HS-27A (cell line): ENCODE measurements at regions not wholly inside any gene's neighbourhood (a gene's known extent, or its start where the extent isn't known, plus 50 kb on each side); places are given as distances from the start of the nearest gene placed in this dataset.

ENCODE experiments used
- DNase-seq: peaks from one replicate; pipeline ENCODE4 v3.0.0-alpha.2; 2012; ENCODE audit warnings: low read depth, missing footprints

DNA sequence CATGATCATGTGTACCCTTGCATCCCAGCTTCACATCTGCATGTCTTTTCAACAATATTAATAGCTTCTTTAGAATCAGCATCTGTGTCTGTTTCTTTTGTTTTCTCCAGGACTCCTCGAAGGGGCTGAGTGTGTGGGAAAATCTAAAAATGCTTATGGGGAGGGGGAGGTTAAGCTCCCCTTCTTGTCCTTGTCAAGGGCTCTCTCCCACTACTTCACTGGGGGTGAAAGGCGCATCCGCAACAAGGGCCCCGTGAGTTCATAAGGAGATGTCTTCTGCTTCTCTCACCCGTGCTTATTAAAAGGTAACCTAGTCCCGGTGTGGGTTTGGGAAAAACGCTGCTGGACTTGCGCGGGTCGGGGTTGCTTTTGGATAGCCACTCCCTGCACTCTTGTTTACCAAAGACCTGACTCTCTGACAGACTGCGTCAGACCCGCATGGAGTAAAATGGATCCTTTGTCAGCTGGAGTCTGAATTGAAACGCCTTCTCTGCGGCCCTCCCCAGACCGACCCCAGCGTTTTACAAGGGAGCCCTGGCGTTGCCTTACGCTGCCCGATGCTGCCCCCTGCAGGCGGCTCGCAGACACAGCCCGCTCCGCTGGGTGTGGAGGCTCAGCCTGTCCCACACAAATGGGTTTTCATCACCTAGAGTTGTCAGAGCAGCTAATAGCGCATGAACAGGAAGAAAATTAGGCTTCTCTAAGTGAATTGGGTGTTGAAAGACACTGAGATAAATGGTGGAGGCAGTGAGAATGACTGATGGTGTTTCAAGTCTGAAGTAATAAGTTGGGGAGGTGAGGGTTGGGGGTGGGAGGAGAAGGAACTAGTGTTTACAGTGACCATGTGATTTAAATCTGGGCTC is 53.8 kb downstream of the IER5 start:
- no peak for DNase-seq

DNA sequence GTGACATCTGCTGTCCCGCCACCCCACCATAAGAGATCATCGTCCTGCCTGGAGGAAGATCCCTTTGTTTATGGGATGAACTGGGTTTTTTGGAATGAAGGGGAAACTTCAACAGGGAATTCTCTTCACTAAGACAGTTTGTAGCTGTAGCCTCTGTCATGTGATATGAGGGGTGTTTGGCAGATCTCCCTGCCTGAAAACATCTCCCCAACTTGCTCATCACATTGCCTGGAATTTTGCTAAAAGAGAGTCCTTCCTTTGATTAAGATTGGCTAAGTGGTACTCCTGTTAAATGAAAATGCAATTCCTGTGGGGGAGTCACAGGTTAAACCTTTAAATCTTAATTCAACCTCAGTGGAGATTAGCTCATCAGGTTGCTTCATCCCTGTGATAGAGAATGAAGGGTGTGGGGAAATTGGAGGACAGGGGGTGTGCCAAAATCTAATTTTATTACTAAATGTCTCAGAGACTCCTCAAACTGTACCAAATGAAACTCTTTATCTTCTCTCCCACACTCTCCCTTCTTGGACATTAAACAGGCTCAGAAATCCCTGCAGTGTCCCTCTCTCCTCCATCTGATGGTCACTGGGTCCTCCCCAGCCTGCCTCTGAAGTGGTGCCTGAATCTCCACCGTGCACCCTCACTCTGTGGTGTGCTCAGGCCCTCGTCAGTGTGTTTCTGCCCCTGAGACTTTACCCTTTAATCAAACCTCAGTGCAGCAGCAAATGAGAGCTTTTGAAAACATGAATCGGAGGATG is 54.8 kb downstream of the IER5 start:
- DNase-seq: no peak

DNA sequence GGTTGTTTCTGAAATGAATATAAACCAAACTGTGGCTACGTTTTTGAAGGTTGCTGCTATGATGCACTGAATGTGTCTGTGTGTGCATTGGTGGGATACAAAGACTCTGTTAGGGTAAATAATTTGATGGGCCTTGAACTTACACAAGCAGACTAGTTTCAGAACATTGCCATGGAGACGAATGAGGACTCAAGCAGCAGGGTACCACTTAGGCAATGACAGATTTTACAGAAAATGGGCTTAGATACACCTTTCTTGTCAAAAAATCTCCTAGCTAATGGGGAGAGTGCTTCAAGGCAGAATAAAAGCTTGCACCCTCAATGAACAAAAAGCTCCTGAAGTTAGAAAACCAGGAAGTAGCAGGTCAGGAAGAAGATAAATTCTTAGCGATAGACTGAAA is 55.7 kb downstream of the IER5 start:
- DNase-seq: no peak

DNA sequence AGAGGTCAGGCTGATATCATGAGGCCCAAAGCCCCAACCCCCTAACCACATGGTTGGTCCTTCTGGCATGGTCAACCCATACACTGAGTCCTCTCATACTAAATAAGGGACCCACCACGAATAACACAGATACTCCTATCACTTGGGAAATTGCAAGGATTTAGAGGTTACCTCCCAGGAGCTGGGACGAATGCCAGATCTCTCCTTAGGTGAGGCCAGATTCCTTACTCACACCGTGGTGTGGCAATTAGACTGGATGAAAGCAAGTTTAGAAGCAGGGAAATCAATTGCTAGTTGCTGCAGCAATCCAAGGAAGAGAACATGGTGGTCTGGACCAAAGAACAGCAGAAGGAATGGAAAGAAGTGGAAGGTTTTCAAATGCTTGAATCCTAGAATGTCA is 60.1 kb downstream of the IER5 start:
- DNase-seq: no peak

DNA sequence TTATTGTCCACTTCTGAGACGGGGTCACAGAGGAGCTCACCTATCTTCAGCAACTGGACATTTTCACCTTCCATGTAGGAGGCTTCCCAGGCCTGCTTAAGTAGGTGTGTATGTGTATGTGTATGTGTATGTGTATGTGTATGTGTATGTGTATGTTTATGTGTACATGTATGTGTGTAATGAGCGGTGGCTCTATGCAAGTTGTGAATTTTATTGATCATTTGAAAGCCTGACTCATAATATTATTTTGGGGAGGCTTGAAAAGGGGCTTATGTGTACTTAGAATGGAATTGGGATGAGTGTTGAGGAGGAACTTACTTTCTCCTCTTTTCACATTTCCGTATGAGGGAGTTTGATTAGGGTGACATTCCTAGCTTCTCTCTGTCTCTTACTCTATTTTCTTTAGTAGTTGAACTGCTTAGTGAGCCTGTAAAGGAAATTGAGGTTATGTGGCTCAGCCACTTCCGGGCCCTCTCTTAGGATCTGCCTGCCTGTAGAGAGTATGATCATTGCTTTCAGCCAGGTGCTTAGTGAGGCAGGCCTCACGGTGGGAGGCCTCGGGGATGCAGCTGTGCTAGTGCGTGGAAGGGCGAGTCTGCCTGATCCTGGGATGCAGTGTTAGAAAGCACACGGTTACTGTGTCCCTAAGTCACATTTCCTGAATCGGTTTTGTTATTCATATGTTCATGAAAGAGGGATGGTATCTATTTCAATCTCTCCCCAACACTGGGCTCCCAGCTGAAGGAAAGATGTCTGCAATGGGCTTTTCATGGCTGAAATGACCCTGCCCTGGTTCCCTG is 61.0 kb downstream of the IER5 start:
- no peak for DNase-seq

DNA sequence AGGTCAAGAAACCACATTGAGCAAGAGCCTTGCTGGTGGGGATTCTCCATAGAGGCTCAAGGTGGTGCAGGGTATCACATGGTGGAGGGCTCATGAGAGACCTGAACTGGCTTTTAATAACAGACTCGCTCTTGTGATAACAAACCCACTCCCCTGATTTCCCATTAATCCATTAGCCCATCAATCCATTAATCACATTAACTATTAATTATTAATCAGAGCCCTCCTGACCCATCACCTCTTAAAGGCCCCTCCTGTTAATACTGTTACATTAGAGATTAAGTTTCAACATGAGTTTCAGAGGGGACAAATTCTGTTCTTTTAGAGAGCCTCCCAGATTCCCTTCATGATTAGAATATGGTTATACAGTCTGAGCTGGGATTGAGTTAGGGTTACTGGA is 61.8 kb downstream of the IER5 start:
- no peak for DNase-seq

DNA sequence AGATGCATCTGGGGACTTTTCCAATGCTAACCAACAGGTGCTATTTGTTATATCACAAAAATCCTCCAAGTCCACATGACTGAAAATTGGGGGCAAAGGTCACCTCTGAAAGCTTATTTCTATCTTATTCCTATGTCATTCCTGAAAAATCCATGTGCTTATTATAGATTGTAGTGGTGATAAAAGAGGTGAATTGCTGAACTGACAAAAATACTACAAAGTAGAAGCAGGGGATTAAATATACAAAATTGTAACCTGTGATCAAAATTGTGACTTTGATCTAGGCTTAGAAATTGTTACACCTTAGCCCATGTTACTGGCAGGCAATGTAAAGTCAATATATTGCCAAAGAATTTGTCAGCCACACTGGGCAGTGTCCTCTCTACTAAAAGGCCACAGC is 62.3 kb downstream of the IER5 start:
- DNase-seq: no peak

DNA sequence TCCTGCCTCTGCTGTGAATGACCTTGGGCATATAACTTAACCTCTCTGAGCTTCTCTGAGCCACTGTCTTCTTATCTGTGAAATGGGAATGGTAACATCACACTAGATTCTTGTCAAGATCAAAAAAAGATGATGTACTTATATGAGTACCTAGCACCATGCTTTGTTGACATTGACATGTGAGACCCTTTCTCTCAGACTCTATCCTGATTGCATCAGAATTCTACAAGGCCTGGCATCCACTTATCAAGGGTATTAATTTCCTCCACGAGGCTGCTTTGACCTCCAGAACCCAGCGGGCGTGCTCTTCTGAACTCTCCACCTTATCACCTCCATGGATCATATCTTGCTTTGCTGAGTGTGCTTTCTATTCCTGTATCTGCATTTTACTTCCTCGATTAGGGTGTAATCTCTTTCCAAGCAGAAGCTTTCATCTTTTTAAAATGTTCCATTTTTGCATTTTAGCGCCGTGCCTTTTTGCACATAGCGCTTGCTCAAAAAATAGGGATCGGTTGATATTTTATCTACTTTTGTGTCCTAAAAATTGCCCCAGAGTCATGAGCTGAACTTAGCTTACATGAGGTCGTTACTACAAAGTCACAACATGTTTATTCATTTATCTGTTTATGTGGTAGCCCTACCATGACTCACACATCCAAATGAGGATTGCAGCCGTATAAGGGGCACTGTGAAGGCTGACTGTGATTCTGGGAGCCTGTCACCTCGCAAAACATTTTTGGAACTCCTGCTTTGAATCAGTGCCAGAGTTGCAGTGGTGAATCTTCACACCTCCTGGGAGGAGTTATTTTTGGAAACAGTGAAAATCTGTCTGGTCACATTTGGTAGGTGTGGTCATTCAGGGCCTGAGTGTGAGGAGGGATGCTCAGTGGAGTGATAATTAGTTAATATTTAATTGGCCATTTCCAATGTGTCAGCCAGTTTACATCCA is 63.2 kb downstream of the IER5 start:
- DNase-seq: no peak

DNA sequence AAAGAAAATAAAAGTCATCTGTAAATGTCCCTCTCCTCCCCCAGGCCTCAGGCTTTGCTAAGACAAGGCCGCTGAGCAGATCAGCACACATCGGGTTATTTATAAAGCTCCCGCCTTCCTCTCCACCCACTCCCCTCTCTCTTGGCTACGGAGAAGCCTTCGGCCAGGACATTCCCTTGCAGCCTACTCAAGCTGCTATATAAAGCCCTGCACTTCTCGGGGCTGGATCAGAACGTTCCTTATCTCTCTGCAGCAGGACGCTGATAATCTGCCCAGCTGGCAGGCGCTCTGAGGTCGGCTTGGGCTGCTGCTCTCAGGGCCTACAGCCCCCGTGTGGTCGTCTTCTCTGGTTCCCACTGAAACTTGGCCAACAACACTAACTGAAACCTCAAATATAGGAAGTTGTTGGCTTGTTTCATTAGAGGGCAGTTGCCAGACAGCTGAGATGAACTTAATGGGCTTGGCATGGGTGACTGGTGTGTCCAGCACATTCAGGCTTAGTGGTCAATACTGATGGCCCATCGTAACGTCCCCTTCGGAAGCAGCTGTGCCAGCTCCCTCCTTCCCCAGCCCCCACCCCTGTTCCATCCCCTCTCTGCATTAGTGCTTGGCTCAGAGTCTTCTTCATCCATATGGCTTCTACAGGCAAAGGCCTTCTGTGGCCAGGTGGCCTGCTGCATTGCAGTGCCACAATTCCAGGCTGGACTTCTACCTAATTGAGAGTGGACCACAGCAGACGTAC is 64.6 kb downstream of the IER5 start:
- DNase-seq: no peak

DNA sequence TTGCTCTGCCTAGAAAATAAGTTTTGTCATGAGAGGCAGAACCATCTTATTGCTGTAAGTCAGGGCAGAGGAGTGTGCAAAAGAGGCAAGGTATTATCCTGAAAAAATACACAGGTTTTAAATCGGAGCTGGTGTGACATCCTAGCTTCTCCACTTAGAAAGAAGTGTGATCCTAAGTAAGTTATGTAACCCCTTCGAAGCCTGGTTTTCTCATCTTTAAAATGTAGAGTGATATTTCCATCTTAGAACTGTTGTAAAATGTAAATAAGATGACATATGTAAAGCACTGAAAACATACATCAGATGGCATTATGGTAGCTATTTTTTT is 65.1 kb downstream of the IER5 start:
- no peak for DNase-seq

DNA sequence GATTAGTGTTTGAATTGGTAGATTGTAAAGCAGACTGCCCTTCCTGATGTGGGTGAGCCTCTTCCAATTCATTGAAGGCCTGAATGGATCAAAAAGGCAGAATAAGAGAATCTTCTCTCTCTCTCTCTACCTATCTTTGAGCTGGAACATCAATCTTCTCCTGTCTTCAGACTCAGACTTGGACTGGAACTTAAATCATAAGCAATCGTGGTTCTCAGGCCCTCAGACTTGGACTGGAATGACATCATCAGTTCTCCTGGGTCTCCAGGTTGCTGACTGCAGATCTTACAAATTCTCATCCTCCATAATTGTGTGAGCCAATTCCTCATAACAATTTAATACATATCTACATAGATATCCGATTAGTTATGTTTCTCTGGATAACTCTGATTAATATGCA is 66.8 kb downstream of the IER5 start:
- DNase-seq: no peak

DNA sequence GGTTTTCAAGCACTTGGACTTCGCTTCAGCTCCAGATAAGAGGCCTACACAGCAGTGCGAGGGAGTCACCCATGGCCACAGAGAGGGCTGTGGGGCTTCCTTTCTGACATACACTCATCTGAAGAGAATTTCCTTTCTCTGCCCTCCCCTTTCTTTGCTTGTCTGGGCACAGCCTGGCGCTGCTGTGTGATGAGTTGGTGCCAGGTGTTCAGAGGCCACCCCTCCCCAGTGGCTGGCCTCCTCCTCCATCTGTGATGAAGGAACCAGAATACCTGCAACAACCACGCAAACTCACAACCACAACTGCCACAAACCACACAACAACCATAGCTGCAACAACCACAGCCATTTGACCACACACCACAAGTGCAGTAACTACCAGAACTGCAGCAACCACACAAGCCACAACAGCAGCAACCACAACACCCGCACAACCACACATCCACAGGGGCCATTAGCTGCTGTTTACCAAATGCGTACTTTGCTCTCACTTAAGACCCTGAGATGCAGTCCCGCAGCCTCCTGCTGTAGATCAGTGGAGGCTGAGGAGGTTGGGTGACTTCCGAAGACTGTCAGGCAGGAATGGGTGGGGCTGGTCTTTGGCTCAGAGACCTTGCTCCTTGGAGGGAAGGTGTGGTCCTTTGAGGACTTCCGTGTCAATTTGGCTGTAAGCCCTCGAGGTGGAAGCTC is 71.1 kb downstream of the IER5 start:
- no peak for DNase-seq

DNA sequence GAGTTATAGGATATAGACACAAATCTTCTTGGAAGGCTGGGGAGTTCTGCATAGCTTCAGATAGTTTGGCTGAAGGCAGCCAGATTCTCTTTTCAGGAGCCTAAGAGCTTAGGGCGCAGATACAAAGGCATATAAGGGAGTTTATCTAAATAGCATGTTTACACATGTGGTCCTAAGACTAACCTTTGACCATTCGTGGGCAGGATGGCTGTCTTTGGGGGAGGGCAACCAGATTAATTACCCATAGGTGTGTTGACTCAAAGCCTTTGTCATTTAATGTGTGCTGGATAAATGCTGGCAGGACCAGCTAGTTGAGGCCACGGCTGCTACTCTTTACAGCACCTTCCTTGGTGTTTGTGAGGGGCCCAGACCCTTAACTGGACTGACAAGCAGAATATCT is 71.8 kb downstream of the IER5 start:
- DNase-seq: no peak

DNA sequence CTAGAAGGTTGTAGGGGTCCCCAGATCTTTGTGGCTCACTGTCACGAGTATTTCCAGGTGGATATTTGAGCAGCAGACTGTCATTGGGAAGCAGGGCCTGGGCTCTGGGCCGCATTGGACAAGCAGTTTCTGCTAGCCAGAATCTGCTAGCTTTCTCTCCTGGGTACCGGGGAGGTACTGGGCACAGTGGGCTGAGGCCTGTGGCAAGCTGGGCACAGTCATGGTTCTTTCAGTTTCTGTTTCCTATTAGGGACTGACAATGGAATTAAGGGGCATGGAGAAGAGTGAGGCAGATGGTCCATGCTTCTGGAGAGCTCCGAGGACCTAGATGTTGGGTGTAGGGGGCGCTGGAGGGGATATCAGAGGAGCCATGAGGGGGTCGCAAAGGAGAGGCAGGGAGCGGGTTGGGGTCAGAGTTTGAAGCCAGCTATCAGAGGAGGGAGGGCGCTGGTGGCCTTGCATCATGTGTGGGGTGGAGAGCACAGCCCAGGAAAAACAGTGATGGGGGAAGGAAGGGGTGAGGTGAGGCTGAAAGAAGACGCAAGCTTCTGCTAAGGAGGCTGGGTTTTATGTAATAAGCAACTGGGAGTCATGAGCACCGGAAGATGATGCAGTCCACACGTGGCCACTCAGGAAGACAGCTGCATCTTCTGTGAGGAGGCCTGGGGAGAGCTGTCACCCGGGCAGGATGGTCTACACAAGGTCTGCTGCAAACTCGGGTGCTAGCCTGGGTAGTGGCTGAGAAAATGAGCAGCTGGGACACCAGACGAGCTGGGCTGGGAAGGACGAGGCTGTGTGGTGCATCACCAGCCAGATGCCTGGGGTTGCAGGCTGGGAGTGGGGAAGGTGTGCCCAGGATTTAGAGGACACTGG is 72.7 kb downstream of the IER5 start:
- DNase-seq: no peak

DNA sequence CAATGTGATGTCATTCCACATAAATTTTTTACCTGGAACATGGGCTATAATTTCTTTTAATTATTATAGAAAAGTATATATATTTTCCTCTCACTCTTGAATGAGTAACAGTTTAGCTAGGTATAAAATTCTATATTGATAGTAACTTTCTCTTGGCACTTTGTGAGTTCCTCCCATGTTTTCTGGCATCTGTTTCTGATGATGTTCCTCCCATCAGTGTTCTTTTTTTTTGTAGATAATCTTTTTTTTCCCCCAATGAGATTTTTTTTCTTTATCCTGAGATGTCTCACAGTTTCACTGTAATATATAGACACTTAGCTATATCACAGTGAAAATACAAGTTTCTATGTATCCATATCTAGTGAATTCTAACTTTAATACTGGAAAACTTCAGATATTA is 75.2 kb downstream of the IER5 start:
- no peak for DNase-seq

DNA sequence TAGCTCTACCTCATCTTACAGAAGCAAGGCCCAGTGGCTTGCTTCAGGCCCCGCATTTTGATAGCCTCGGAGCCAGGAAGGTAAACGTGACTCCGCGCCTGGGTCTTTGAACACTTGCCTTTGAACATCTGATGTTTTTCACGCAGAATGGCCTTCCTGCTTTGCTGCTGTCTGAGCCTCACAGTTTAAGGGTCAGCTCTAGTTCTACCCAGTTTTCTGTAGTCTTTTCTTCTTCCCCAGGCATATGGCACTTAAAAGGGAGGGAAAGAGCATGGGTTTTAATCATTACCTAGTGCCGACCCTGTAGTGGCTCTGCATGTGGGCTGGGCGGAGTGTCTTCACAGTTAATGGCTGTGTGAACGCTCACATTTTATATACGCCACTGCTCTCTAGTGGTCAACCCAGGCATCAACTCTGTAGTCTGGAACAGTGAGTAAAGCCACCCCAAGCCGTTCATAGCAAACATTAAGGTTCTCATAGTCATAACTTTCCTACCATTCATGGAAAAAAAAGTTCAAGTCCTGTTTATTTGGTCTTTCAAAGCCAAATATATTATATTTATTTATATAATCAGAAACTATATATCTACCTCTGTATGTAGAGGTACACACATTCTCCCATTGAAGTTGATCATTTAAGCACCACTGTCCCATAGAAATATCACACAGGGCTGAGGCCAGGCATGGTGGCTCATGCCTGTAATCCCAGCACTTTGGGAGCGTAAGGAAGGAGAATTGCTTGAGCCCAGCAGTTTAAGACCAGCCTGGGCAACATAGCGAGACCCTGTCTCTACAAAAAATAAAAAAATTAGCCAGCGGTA is 78.1 kb downstream of the IER5 start:
- peak; percentile 36 for DNase-seq

DNA sequence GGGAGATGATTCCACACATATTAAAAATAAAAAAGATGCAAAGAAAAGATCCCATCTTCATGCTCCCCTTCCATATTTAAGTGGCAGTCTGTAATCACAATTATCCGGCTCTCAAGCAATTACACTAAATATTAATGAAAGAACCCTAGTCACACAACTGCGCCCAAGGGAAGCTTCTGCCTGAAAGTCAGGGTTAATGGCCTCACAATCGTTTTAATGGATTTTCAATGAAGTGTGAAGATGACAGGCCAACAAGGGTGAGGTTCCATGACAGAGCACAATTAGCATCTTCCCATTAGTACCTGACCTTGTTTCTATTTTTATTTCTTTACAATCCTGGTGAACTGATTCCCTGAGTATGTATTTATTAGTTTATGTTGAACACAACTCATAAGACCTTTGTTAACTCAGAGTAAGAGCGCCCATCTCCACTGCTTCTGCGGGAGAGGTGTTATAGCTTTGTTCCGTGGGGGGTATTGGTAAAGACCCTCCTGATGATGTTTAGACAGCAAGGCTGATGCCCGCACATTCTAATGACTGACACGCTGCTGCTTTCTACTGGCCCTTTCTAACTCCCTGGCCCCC is 80.9 kb downstream of the IER5 start:
- no peak for DNase-seq

DNA sequence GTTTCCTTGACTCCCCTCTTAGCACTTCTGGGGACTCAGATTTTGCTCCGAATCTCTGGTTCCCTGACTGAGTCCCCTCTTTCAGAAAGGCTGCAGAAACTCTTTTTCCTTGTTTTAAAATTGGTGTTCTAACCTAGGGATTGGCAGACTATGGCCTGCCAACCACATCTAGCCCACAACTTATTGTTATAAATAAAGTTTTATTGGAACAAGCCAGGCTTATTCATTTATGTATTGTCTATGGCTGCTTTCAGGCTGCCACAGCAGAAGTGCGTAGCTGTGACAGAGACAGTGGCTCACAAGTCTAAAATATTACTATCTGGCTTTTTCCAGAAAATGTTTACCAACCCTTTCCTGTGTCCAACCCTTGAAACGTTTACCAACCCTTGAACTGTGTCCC is 81.7 kb downstream of the IER5 start:
- DNase-seq: no peak
